ENCODE measurements at regions not wholly inside any gene's neighbourhood (a gene's known extent, or its start where the extent isn't known, plus 50 kb on each side); places are given as distances from the start of the nearest gene placed in this dataset.

DNA sequence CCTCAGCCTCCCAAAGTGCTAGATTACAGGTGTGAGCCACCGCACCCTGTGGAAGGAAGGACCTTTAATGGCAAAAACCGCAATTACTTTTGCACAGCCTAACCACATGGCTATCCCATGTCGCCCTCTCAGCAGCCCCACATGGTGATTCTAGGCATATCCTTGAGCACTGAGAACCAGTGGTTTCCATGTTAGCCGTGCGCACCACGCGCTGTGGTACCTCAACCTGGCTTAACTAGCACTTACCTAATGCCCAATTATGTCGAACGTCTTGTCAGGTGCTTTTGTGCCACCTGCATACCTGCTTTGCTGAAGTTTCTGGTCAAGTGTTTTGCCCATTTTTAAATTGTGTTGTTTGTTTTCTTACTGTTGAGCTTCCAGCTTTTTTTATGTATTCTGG lies 697.9 kb downstream of the BRD1 start:
- TF ChIP-seq CTCF (conservative IDR thresholded peaks at IDR 0.05; ENCODE audit: low read depth in 2 of 2) = no peak
- TF ChIP-seq EZH2 (IDR thresholded peaks at IDR 0.05; ENCODE audit: low read depth, unreplicated experiment) = no peak
- TF ChIP-seq EZH2phosphoT487 (IDR thresholded peaks at IDR 0.05; ENCODE audit: unreplicated experiment) = no peak

All from GM23338 (cell line).